HepG2 (cell line): ENCODE measurements at regions not wholly inside any gene's neighbourhood (a gene's known extent, or its start where the extent isn't known, plus 50 kb on each side); places are given as distances from the start of the nearest gene placed in this dataset.

Experiments
- CTCF ChIP-seq: sonication (generic); formaldehyde crosslinking; IDR thresholded peaks from 2 replicates; pipeline ENCODE4 v1.5.0; 2020; ENCODE audit warnings: mild to moderate bottlenecking, missing genetic modification reagents, moderate library complexity
- E2F1 ChIP-seq: sonication (generic); formaldehyde crosslinking; IDR thresholded peaks from 2 replicates; pipeline ENCODE4 v1.5.0; 2020; ENCODE audit warnings: missing genetic modification reagents
- KDM5B ChIP-seq: sonication (generic); formaldehyde crosslinking; IDR thresholded peaks from 2 replicates; pipeline ENCODE4 v1.4.0; 2020; ENCODE audit warnings: missing genetic modification reagents, mild to moderate bottlenecking, borderline replicate concordance
- MAZ ChIP-seq, 2 experiments: sonication (generic) in 1 of 2; formaldehyde crosslinking in 1 of 2; IDR thresholded peaks; 2 replicates each; pipeline versions ENCODE4 v1.5.0 to v1.6.1; 2012 to 2020; ENCODE audit warnings: low read depth in 2 of 2, mild to moderate bottlenecking in 2 of 2, borderline replicate concordance in 1 of 2, improper control_type of control experiment in 1 of 2, low read length in 1 of 2, missing genetic modification reagents in 1 of 2, moderate library complexity in 1 of 2
- POLR2A ChIP-seq, 2 experiments: IDR thresholded peaks; 2 replicates each; pipeline ENCODE4 v1.6.1; 2011; ENCODE audit warnings: low read depth in 2 of 2, low read length in 2 of 2, mild to moderate bottlenecking in 1 of 2, moderate library complexity in 1 of 2; ENCODE audit not compliant: insufficient read depth in 1 of 2
- SRSF4 ChIP-seq: fragments of 200-400 bp; formaldehyde crosslinking; IDR thresholded peaks from one replicate; pipeline ENCODE4 v1.6.1; 2018; ENCODE audit warnings: mild to moderate bottlenecking, low read depth, low read length, moderate library complexity; ENCODE audit not compliant: poor library complexity, severe bottlenecking
- ZNF430 ChIP-seq: sonication (generic); formaldehyde crosslinking; IDR thresholded peaks from 2 replicates; pipeline ENCODE4 v1.9.0; 2021; ENCODE audit warnings: mild to moderate bottlenecking, missing genetic modification reagents

DNA sequence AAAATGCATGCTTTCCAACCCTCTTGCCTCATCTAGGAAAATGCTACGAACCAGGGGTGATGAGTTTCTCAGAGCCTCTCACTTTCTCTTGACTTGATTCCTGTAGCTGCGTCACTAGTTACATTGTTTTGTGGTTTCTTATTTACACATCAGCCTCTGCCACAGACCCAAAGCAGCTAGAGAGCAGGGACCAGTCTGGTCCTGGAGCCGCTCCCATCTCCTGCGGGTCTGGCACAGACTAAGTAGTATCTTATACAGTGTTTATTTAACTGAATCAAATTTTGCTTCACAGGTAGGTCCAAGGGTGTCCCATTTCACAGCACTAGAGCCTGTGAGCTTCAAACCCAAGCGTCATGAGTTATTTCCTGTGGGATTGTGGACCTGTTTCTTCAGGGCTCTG, 310.5 kb downstream of the MYCN start:
- TF ChIP-seq CTCF (CRISPR knock-in tag) = no peak
- no peak for TF ChIP-seq MAZ (IDR thresholded peaks at IDR 0.05; ENCODE audit: borderline replicate concordance, low read depth, low read length)
- TF ChIP-seq MAZ (CRISPR knock-in tag; IDR thresholded peaks at IDR 0.05; ENCODE audit: low read depth) = no peak
- TF ChIP-seq POLR2A (IDR thresholded peaks at IDR 0.05; ENCODE audit: insufficient read depth in 1 of 2, low read depth in 2 of 2, low read length in 2 of 2) = no peak
- no peak for TF ChIP-seq ZNF430
- no peak for TF ChIP-seq E2F1 (CRISPR knock-in tag)
- TF ChIP-seq KDM5B (CRISPR knock-in tag) = no peak
- no peak for TF ChIP-seq SRSF4
